Kidney glomerular epithelial cell (primary cell): ENCODE measurements at regions not wholly inside any gene's neighbourhood (a gene's known extent, or its start where the extent isn't known, plus 50 kb on each side); places are given as distances from the start of the nearest gene placed in this dataset.
"Not testable (repeated sequence)": the region's sequence is repeated elsewhere in the genome, so short reads cannot be mapped to it uniquely, and the experiment has no call there.

Source experiments
- DNase-seq: peaks from one replicate; lab custom pipeline; 2025; lab: John Stamatoyannopoulos, UW

- DNase-seq = no peak
Observed at GRCh38 chr14:86221755-86222154, 691.8 kb downstream of the FLRT2 start.

DNA sequence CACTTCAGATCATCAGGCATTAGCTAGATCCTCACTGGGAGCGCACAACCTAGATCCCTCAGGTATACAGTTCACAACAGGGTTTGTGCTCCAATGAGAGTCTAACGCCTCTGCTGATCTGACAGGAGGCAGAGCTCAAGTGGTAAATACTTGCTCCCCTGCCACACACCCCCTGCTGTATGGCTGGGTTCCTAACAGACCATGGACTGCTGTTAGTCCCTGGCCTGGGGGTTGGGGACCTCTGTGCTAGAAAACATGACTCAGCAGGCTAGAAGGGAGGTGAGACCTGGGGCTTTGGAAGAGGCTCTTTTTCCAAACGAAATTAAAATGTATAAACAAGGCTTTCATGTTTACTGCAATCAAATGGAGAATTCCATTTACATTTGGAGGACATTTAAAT lies 691.1 kb downstream of the FLRT2 start:
- DNase-seq = no peak

DNA sequence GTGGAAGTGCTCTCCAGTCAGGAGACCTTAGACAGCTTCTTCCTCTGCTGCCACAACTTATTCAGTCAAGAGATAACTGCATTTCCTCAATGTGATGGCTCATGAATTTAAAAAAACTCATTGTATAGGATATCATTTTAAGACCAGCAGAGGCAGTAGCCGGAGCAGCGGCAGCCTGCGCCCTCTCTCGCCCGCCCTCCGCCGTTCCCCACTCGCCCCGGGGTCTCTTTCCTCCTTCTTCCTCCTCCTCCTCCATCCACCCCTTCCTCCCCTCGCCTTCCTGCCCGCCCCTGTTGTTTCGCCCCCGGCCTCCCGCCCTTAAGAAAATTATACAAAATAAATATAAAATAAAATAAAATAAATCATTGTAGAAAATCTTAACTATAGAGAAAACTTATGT lies 687.6 kb downstream of the FLRT2 start:
- DNase-seq = no peak

GRCh38 chr14:86203843-86204242 lies 673.9 kb downstream of the FLRT2 start:
- no peak for DNase-seq

- no peak for DNase-seq
Observed at GRCh38 chr14:86196471-86196870, 666.5 kb downstream of the FLRT2 start.

- DNase-seq = no peak
Observed at GRCh38 chr14:86193756-86194155, 663.8 kb downstream of the FLRT2 start.

DNA sequence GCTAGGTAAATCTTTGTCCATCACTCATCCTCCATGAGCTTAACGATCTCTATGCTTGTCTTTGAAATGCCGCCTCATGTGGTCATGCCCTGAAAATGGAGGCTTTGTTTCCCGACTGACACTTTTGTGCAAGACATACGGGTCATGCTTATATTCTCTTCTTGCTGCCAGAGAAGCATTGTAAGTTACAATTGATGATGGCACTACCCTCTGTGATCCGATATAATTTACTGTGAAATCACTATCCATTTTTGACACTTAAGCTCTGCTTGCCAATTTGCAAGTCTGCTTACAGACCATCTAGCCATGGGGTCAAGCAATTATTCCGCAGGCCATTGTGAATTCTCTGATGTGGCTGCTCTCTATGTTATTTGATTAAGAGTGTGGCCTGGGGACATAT lies 650.0 kb downstream of the FLRT2 start:
- no peak for DNase-seq

GRCh38 chr14:86168371-86168770 lies 638.4 kb downstream of the FLRT2 start:
- no peak for DNase-seq

DNA sequence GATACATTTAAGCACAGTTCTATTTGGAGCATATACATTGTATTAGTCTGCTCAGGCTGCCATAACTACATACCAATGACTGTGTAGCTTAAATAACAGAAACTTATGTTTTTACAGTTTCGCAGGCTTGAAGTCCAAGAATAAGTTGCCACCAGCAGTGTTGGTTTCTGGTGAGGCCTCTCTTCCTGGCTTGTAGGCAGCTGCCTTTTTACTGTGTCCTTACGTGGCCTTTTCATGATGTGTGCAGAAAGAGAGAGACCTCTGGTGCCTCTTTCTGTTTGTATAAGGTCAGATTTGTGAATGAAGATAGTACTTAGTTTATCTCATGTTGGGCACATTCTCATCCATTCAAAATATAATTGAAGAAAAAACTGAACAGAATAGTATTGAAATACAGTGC lies 636.6 kb downstream of the FLRT2 start:
- DNase-seq = no peak

DNA sequence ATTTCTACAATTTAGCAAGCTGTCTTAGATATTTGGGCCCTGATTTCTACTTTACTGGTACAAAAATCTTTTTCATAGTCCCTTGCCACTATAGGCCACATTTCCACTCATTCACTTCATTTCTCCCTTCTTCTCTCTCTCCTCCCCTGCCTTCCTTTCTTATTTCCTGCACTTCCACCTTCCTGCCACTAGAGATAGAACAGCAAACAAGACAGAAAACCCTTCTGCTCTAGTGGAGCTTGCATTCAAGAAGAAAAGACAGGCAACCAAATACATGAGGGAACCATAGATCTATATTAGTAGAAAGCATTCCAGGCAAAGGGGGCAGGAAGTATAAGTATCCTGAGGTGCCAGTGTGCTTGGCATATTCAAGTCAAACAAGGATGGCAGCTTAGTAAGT lies 623.5 kb downstream of the FLRT2 start:
- DNase-seq = no peak

DNA sequence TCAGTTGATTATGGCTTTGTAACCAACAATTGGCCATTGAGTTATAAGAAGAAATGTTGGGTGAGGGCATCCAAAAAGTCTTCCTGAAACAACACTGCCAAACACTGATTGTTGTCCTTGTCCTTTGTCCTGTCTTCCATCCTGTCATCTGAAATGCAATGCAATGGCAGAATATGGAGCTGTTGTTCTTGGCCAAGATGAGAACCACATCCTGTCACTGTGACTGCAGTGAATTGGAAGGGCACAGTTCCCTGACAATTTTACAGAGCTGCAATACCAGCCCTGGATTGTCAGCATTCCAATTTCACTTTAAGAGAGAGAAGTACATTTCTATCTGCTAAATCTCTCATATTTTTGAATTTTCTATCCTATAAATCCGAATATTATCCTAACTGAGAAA lies 613.3 kb downstream of the FLRT2 start:
- DNase-seq = no peak

DNA sequence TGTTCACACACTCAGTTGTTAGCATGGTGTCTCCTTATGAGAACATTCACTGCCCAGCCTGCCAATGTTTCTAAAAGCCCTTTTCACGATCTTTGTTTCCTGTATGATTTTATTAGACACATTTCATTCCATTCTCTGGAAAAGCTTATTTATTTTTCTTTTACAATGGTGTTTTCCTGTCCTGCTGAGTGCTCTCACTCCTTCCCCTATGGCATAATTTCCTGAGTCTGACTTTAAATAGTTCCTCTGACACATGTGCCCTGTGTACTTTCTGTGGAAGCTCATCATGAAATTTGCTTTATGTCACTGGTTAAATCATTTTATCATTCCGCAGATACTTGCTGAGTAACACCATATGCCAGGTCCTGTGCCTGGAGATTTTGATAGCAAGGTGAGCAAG lies 612.0 kb downstream of the FLRT2 start:
- no peak for DNase-seq

DNA sequence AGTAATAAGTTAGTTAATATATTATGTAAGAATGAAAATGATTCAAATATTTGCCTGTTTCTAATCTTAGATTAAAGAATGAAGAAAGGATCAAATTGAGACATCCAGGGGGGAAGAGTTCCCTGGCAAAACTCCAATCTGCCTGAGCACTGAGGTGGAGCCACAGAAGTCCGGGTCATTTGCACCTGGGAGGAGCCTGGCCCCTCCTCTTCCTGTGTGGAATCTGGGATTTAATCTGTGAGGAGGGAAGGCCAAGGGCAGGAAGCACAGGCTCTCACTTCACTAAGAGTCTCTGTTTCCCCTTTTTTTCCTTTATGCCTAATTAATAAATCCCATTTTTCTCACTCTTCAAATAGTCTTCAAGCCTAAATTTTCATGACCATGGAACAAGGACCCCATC lies 599.5 kb downstream of the FLRT2 start:
- DNase-seq = no peak

DNA sequence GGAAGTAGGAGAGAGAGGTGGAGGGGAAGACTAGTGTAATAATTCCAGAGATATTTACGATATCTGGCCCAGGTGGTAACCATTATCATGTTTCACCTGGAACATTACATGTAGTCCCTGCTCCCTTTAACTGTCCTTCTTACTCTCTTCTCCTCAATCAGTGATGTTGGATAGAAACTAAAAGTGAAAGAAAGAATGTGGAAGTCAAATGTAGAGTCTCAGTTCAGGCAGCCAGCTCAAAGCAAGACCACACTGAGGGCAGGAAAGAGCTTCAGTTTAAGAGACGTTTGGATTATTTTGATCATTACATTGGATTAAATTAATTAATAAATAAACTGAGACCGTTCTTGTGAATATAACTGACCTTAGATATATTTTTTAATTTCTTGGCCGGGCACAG lies 594.4 kb downstream of the FLRT2 start:
- DNase-seq = no peak

- no peak for DNase-seq
Observed at GRCh38 chr14:86115972-86116371, 586.0 kb downstream of the FLRT2 start.

- DNase-seq = not testable (repeated sequence)
Observed at GRCh38 chr14:86110871-86111270, 580.9 kb downstream of the FLRT2 start.

- no peak for DNase-seq
Observed at GRCh38 chr14:86104691-86105265, 574.8 kb downstream of the FLRT2 start.

- no peak for DNase-seq
Observed at GRCh38 chr14:86094512-86094911, 564.6 kb downstream of the FLRT2 start.

GRCh38 chr14:86091811-86092210 lies 561.9 kb downstream of the FLRT2 start:
- no peak for DNase-seq

DNA sequence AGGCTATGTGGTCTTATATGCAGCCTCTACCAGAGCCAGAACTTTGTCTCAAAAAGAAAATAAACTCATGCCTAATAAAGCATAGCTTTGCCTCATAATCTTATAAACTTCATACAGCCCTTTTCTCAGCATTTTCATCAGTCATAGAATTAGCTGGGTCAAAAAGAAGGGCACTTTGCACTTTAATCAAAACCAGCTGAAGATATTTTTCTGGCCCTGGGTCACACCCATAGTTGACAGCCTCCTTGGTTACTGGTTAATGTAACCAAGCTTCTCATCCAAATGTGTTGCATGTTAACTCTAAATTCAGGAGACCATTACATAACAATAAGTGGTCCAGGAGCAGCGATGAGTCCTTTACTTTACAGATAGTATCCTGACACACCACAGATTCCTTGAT lies 558.2 kb downstream of the FLRT2 start:
- no peak for DNase-seq

GRCh38 chr14:86087377-86087776 lies 557.4 kb downstream of the FLRT2 start:
- DNase-seq = no peak

DNA sequence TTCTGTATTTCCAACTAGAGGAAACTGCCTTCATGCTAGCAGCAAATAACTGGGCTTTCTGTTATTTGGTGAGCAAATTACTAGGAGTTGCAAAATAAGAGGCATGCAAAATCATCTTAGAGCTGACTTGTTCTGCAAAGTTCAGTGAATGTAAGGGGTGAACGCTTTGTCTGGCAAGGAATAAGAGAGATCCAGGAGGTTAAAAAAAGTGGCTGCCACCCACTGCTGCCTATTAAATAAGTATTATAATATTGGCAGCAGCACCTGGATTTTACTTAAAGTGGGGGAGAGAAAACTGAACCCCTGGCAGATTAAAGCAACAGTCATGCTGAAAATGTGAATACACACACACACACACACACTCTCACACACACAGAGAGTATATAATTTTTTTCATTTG lies 557.0 kb downstream of the FLRT2 start:
- DNase-seq = no peak

- no peak for DNase-seq
Observed at GRCh38 chr14:86084097-86084496, 554.2 kb downstream of the FLRT2 start.

GRCh38 chr14:86083616-86084015 lies 553.7 kb downstream of the FLRT2 start:
- no peak for DNase-seq
